Stimulated activated CD4-positive, alpha-beta T cell treated with anti-CD3 and anti-CD28 coated beads, Interleukin-1b, Interleukin-23, amount 100 ng/mL, for 24 hours (primary cell): ENCODE measurements at regions not wholly inside any gene's neighbourhood (a gene's known extent, or its start where the extent isn't known, plus 50 kb on each side); places are given as distances from the start of the nearest gene placed in this dataset.
"Not testable (repeated sequence)": the region's sequence is repeated elsewhere in the genome, so short reads cannot be mapped to it uniquely, and the experiment has no call there.

ENCODE experiments used
- DNase-seq, 4 experiments: peaks; one replicate each; pipeline ENCODE4 v3.0.0-alpha.2; 2020; ENCODE audit warnings: low read depth in 4 of 4, low spot score in 1 of 4

DNA sequence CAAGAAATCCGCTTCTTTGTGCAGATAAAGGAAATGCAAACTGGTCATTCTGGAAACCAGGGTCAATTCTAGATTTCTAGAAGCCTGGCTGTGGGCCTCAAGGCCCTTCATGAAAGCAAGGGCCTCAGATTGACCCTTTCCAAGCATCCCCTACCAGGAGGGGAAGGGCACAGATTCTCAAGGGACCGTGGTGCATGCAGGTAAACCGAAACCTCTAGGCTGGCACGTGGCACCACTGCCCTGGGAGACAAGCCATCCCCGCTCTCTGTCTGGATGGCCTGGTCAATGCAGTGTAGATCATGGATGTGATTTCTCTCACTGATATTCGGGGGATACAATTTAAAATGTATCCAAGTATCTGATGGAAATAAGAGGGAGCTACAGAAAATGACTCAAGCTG lies 69.4 kb downstream of the TOMM20 start:
- no peak for DNase-seq

- DNase-seq, result no peak
Observed at GRCh38 chr1:235058695-235059094, 69.9 kb downstream of the TOMM20 start.

GRCh38 chr1:235057385-235058306 lies 71.0 kb downstream of the TOMM20 start:
- DNase-seq, result no peak

- DNase-seq, result no peak
Observed at GRCh38 chr1:235056937-235057336, 71.7 kb downstream of the TOMM20 start.

DNA sequence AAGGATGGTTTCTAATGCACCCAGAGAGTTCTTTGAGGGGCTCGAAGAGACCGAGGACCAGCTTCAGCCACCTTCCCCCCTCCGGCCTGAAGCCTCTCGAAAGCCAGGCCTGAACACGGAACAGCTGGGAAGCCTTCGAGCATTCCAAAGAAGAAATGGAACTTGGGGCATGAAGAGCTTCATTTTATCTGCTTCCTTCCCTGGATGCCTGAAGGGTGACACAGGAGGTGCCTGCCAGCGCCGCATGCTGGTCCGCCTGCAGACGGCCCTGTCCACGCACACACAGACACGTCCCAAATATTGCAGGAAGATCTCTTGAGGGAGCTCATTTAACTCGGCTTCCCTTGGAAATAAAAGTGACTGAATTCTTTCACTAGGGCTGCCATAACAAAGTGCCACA lies 73.7 kb downstream of the TOMM20 start:
- no peak for DNase-seq

- DNase-seq, result no peak
Observed at GRCh38 chr1:235054466-235054865, 74.2 kb downstream of the TOMM20 start.

DNA sequence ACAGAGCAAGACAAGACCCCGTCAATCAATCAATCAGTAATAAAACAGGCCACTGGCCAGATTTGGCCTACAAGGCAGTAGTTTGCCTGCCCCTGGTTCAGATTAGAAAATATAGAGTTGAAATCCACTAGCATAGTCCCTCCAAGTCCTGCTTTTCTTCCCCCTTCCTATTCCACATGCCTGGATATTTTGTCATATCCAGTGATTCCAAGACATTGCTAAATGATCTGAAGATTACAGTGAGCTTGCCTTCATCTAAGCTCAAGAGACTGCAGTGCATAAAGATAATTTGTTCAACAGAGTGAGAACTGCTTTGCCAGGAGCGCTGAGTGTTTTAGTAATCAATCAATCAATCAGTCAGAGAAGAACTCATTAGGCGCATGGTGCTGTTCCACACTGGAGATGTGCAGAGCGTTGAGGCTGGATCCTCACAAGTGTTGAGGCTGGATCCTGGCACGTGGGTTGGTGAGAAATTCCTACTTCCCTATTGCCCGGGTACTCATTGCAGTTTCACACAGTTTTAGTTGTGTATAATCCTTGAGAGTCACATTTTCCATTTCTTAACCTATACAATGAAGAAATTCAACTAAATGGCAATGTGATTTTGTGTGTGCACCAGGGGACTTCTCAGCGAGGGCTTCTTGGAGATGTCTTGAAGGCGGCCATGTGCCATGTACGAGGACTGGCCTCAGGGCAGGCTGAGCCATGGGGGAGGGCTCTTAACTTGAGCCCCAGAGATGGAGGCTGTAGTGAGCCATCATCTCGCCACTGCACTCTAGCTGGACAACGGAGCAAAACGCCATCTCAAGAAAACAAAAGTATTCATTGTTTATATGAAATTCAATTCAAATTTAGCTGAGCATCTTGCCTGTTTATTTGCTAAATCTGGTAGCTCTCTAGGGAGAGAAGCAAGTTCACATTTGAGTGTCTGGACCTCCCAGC lies 76.3 kb downstream of the TOMM20 start:
- DNase-seq, result no peak

GRCh38 chr1:235051521-235051920 lies 77.1 kb downstream of the TOMM20 start:
- no peak for DNase-seq

GRCh38 chr1:235050911-235051360 lies 77.7 kb downstream of the TOMM20 start:
- peak in 1 of 4 experiments; percentile 15 for DNase-seq

GRCh38 chr1:235049716-235050378 lies 78.8 kb downstream of the TOMM20 start:
- DNase-seq, result not testable (repeated sequence)

DNA sequence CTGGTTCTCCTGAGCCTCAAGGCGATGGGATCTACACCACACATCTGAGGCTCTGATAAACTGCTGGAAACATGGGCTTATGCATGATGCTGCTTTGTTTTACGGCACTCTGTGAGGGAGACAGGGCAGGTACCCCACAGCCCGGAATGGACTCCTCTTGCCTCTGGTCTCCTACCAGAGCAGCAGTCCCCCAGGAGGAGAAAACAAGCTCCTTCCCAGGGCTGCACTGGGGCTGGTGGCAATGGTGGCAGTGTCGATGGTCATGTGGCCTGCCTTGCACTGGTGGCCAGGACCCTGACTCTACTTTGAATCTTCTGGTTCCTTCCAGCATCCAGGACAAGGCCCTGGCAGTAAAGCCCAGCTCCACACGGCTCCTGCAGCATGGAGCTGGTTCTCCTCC lies 79.4 kb downstream of the TOMM20 start:
- DNase-seq, result no peak

DNA sequence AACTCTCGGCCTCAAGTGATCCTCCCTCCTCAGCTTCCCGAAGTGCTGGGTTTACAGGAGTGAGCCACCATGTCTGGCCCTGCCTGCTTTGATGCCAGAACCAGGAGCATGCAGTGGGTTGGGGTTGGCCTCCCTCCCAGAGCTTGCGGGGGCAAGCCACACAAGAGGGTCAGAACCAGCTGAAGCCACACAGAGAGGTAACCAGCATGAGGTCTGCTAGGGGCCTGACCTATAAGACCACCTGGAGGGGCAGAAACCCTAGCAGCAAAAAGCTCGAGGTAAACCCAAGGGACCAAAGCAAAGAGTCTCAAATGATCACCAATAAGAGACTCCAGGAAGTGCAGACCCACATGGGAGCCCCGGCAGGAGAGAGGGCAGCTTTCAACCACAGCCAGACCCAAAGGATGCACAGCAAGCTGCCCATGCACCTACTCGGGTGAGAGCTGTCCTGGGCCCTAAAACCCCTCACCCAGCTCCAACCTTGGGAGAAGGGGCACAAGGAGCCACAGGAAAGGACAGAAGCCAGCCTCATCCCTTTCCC lies 81.2 kb downstream of the TOMM20 start:
- DNase-seq, result no peak

- no peak for DNase-seq
Observed at GRCh38 chr1:235045921-235046601, 82.6 kb downstream of the TOMM20 start.

GRCh38 chr1:235045034-235045690 lies 83.5 kb downstream of the TOMM20 start:
- no peak for DNase-seq

GRCh38 chr1:235043234-235043633 lies 85.4 kb downstream of the TOMM20 start:
- DNase-seq, result no peak

GRCh38 chr1:235038701-235039100 lies 89.9 kb downstream of the TOMM20 start:
- no peak for DNase-seq

GRCh38 chr1:235035928-235036327 lies 92.7 kb downstream of the TOMM20 start:
- no peak for DNase-seq

DNA sequence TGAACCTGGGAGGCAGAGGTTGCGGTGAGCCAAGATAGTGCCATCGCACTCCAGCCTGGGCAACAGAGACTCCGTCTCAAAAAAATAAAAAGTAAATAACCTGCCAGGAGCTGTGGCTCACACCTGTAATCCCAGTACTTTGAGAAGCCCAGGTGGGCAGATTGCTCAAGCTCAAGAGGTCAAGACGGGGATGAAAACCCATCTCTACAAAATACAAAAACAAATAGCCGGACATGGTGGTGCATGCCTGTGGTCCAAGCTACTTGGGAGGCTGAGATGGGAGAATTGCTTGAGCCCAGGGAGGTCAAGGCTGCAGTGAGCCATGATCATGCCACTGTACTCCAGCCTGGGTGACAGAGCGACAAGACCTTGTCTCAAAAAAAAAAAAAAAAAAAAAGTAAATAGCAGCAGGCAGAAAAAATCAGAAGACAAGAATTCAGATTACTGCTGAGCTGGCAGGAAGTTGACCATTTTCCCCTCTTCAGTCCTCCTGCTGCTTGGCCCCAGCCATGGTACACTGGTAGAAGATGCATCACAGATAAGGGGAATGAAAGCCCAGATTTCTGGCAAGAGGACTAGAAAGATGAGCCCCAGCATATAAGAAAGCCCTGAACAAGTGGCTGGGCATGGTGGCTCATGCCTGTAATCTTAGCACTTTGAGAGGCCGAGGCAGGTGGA lies 97.6 kb downstream of the TOMM20 start:
- no peak for DNase-seq

DNA sequence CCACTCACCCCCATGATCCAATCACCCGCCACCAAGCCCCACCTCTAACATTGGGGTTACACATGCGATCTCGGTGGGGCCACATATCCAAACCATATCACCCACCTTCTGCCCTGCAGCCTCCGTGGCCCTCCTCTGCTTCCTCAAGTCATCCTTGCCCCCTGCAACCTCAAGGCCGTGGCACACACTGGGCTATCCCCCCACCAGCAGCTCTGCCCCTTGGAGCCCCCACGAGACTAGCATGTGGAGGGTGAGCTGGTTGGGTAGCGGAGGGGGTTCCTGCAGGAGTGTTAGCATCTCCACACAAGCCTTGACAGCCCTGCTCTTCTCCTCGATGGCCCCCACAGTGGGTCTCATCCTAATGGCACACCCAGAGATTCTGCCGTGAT lies 100.8 kb downstream of the TOMM20 start:
- no peak for DNase-seq
